HG03457 (cell line): ENCODE measurements at regions not wholly inside any gene's neighbourhood (a gene's known extent, or its start where the extent isn't known, plus 50 kb on each side); places are given as distances from the start of the nearest gene placed in this dataset.
"Not testable (repeated sequence)": the region's sequence is repeated elsewhere in the genome, so short reads cannot be mapped to it uniquely, and the experiment has no call there.

ENCODE experiments used
- ATAC-seq: cut with Tn5 transposase; IDR thresholded peaks from one replicate; pipeline ENCODE4 v1.9.1; 2021; ENCODE audit warnings: moderate number of reproducible peaks; ENCODE audit not compliant: unreplicated experiment

GRCh38 chr2:209145941-209146681 is 277.7 kb upstream of the MAP2 start:
- no peak for ATAC-seq

GRCh38 chr2:209146682-209147320 is 277.0 kb upstream of the MAP2 start:
- ATAC-seq: no peak

- no peak for ATAC-seq
These were observed 275.9 kb upstream of the MAP2 start for GRCh38 chr2:209147981-209148380.

- ATAC-seq: no peak
These were observed 262.9 kb upstream of the MAP2 start for GRCh38 chr2:209160800-209161588.

- no peak for ATAC-seq
These were observed 261.7 kb upstream of the MAP2 start for GRCh38 chr2:209162129-209162528.

- no peak for ATAC-seq
These were observed 241.9 kb upstream of the MAP2 start for GRCh38 chr2:209181984-209182383.

GRCh38 chr2:209186886-209187285 is 237.0 kb upstream of the MAP2 start:
- ATAC-seq: not testable (repeated sequence)

- no peak for ATAC-seq
These were observed 234.0 kb upstream of the MAP2 start for GRCh38 chr2:209189893-209190292.

GRCh38 chr2:209191139-209191538 is 232.7 kb upstream of the MAP2 start:
- no peak for ATAC-seq

GRCh38 chr2:209194717-209195116 is 229.1 kb upstream of the MAP2 start:
- ATAC-seq: no peak

GRCh38 chr2:209208211-209208610 is 215.6 kb upstream of the MAP2 start:
- ATAC-seq: no peak

GRCh38 chr2:209209943-209210342 is 213.9 kb upstream of the MAP2 start:
- ATAC-seq: no peak

- ATAC-seq: no peak
These were observed 193.3 kb upstream of the MAP2 start for GRCh38 chr2:209230560-209230959.

GRCh38 chr2:209236377-209236776 is 187.5 kb upstream of the MAP2 start:
- ATAC-seq: no peak

GRCh38 chr2:209238765-209239584 is 184.9 kb upstream of the MAP2 start:
- no peak for ATAC-seq

GRCh38 chr2:209239585-209239938 is 184.3 kb upstream of the MAP2 start:
- ATAC-seq: no peak

- ATAC-seq: no peak
These were observed 183.6 kb upstream of the MAP2 start for GRCh38 chr2:209240204-209240603.

GRCh38 chr2:209253544-209253943 is 170.3 kb upstream of the MAP2 start:
- ATAC-seq: no peak

- ATAC-seq: no peak
These were observed 164.1 kb upstream of the MAP2 start for GRCh38 chr2:209259767-209260166.

- ATAC-seq: no peak
These were observed 163.6 kb upstream of the MAP2 start for GRCh38 chr2:209260281-209260680.
